ENCODE measurements at regions not wholly inside any gene's neighbourhood (a gene's known extent, or its start where the extent isn't known, plus 50 kb on each side); places are given as distances from the start of the nearest gene placed in this dataset.

- no peaks in the 10 kb centered on the region for H3K4me1 ChIP-seq (ENCODE audit: control insufficient read depth in 1 of 2, low read depth in 2 of 2)
- no peak overlapping the region for H3K4me3 ChIP-seq
- no peaks in the 10 kb centered on the region for H3K9me3 ChIP-seq
- H3K27me3 ChIP-seq (replicated peaks; ENCODE audit: insufficient read depth), result no peaks in the 10 kb centered on the region
- ATAC-seq (ENCODE audit: insufficient number of reproducible peaks, low FRiP score, low read depth), result no peak
- no peaks in the 10 kb centered on the region for H3K36me3 ChIP-seq
- TF ChIP-seq CTCF (IDR thresholded peaks at IDR 0.05), result no peak
- H3K27ac ChIP-seq, result no peak overlapping the region
- DNase-seq (ENCODE audit: low spot score), result no peak
These were observed 116.2 kb upstream of the PIK3R1 start for GRCh38 chr5:68099327-68099726.

GRCh38 chr5:68093455-68094159 is 121.9 kb upstream of the PIK3R1 start:
- Histone ChIP-seq H3K9me3 (no peaks in the 10 kb centered on the region), H3K4me3 (no peak overlapping the region), H3K27me3 (replicated peaks; ENCODE audit: insufficient read depth) (no peaks in the 10 kb centered on the region), H3K4me1 (ENCODE audit: control insufficient read depth in 1 of 2, low read depth in 2 of 2) (peaks cover 0 to 4% of the 10 kb centered on the region in 2 donors), H3K36me3 (no peaks in the 10 kb centered on the region), H3K27ac (no peak overlapping the region)
- no peak for TF ChIP-seq CTCF (IDR thresholded peaks at IDR 0.05)
- no peak for DNase-seq (ENCODE audit: low spot score)
- no peak for ATAC-seq (ENCODE audit: insufficient number of reproducible peaks, low FRiP score, low read depth)

GRCh38 chr5:68088302-68088701 is 127.3 kb upstream of the PIK3R1 start:
- ATAC-seq (ENCODE audit: insufficient number of reproducible peaks, low FRiP score, low read depth), result no peak
- H3K27me3 ChIP-seq (replicated peaks; ENCODE audit: insufficient read depth), result no peaks in the 10 kb centered on the region
- no peak overlapping the region for H3K27ac ChIP-seq
- H3K36me3 ChIP-seq, result no peaks in the 10 kb centered on the region
- DNase-seq (ENCODE audit: low spot score), result no peak
- H3K4me3 ChIP-seq, result no peak overlapping the region
- no peaks in the 10 kb centered on the region for H3K9me3 ChIP-seq
- H3K4me1 ChIP-seq (ENCODE audit: control insufficient read depth in 1 of 2, low read depth in 2 of 2), result peaks cover 6 to 17% of the 10 kb centered on the region in 2 donors
- TF ChIP-seq CTCF (IDR thresholded peaks at IDR 0.05), result no peak

GRCh38 chr5:68087866-68088265 is 127.7 kb upstream of the PIK3R1 start:
- peaks cover 6 to 17% of the 10 kb centered on the region in 2 donors for H3K4me1 ChIP-seq (ENCODE audit: control insufficient read depth in 1 of 2, low read depth in 2 of 2)

GRCh38 chr5:68086857-68087256 is 128.7 kb upstream of the PIK3R1 start:
- no peak for DNase-seq (ENCODE audit: low spot score)
- H3K27ac ChIP-seq, result no peak overlapping the region

More at GRCh38 chr5:68087866-68088265, 127.7 kb upstream of the PIK3R1 start:
- no peak for DNase-seq (ENCODE audit: low spot score)
- H3K27me3 ChIP-seq (replicated peaks; ENCODE audit: insufficient read depth), result no peaks in the 10 kb centered on the region
- TF ChIP-seq CTCF (IDR thresholded peaks at IDR 0.05), result no peak
- no peaks in the 10 kb centered on the region for H3K36me3 ChIP-seq
- H3K27ac ChIP-seq, result no peak overlapping the region
- H3K9me3 ChIP-seq, result no peaks in the 10 kb centered on the region
- no peak for ATAC-seq (ENCODE audit: insufficient number of reproducible peaks, low FRiP score, low read depth)
- no peak overlapping the region for H3K4me3 ChIP-seq

More at GRCh38 chr5:68086857-68087256, 128.7 kb upstream of the PIK3R1 start:
- no peak for ATAC-seq (ENCODE audit: insufficient number of reproducible peaks, low FRiP score, low read depth)
- peaks cover 6 to 17% of the 10 kb centered on the region in 2 donors for H3K4me1 ChIP-seq (ENCODE audit: control insufficient read depth in 1 of 2, low read depth in 2 of 2)
- H3K27me3 ChIP-seq (replicated peaks; ENCODE audit: insufficient read depth), result no peaks in the 10 kb centered on the region
- no peaks in the 10 kb centered on the region for H3K36me3 ChIP-seq
- TF ChIP-seq CTCF (IDR thresholded peaks at IDR 0.05), result no peak
- no peaks in the 10 kb centered on the region for H3K9me3 ChIP-seq
- H3K4me3 ChIP-seq, result no peak overlapping the region
